PC-9 (cell line): ENCODE measurements at regions not wholly inside any gene's neighbourhood (a gene's known extent, or its start where the extent isn't known, plus 50 kb on each side); places are given as distances from the start of the nearest gene placed in this dataset.
A peak's percentile ranks its signal among the peaks of the same experiment; 100 is the strongest.

ENCODE experiments used
- BruUV-seq: library from RNA; stranded (reverse); fragments of 400-500 nt; replicated peaks from 2 replicates; lab custom pipeline; 2021; lab: Mats Ljungman, UMichigan
- CTCF ChIA-PET: fragments of 300-600 bp; sonication (Branson Sonifier 250); formaldehyde crosslinking; loops from one replicate; lab custom pipeline; 2022; ENCODE audit warnings: antibody characterized with exemption; lab: Charles Lee
- POLR2A ChIA-PET: fragments of 300-600 bp; sonication (Branson Sonifier 250); formaldehyde crosslinking; loops from one replicate; lab custom pipeline; 2022; ENCODE audit warnings: antibody characterized with exemption; ENCODE audit not compliant: unreplicated experiment; lab: Charles Lee
- DNase-seq, 2 experiments: peaks; one replicate each; pipeline versions ENCODE4 v3.0.0 to v3.0.0-alpha.2; 2015 to 2022; ENCODE audit warnings: mixed read lengths in 1 of 2
- H2AFZ ChIP-seq: fragments of 200-600 bp; sonication (generic); 2 replicates; pipeline ENCODE4 v1.8.1; 2017; ENCODE audit warnings: antibody characterized with exemption
- H3F3A ChIP-seq: fragments of 200-600 bp; sonication (generic); 2 replicates; pipeline ENCODE4 v1.8.1; 2017; ENCODE audit warnings: antibody characterized with exemption, mild to moderate bottlenecking, low read depth; ENCODE audit not compliant: insufficient read depth
- H3K27ac ChIP-seq: fragments of 200-600 bp; sonication (generic); 2 replicates; pipeline ENCODE4 v1.6.1; 2016; ENCODE audit warnings: mixed run types
- H3K27me3 ChIP-seq: fragments of 200-600 bp; sonication (generic); 2 replicates; pipeline ENCODE4 v1.6.1; 2016; ENCODE audit warnings: low read depth, mixed run types; ENCODE audit not compliant: insufficient read depth
- H3K36me3 ChIP-seq: fragments of 200-600 bp; sonication (generic); 2 replicates; pipeline ENCODE4 v1.6.1; 2016; ENCODE audit warnings: low read depth, mixed run types
- H3K4me1 ChIP-seq: fragments of 200-600 bp; sonication (generic); replicated peaks from 2 replicates; pipeline ENCODE4 v1.6.1; 2016; ENCODE audit warnings: mixed run types; ENCODE audit not compliant: insufficient read depth
- H3K4me2 ChIP-seq: fragments of 200-600 bp; sonication (generic); 2 replicates; pipeline ENCODE4 v1.6.1; 2017; ENCODE audit warnings: mixed run types
- H3K4me3 ChIP-seq: fragments of 200-600 bp; sonication (generic); 2 replicates; pipeline ENCODE4 v1.6.1; 2016; ENCODE audit warnings: mixed run types
- H3K79me2 ChIP-seq: fragments of 200-600 bp; sonication (generic); 2 replicates; pipeline ENCODE4 v1.6.1; 2017; ENCODE audit warnings: low read depth, mixed run types
- H3K9me2 ChIP-seq: fragments of 200-600 bp; sonication (generic); 2 replicates; pipeline ENCODE4 v1.8.1; 2017; ENCODE audit warnings: mild to moderate bottlenecking; ENCODE audit not compliant: insufficient read depth
- H3K9me3 ChIP-seq: fragments of 200-600 bp; sonication (generic); 2 replicates; pipeline ENCODE4 v1.8.1; 2016; ENCODE audit warnings: low read depth; ENCODE audit not compliant: insufficient read depth
- H4K20me1 ChIP-seq: fragments of 200-600 bp; sonication (generic); 2 replicates; pipeline ENCODE4 v1.8.1; 2017; ENCODE audit not compliant: insufficient read depth
- CTCF ChIP-seq: fragments of 200-600 bp; sonication (generic); conservative IDR thresholded peaks from 2 replicates; pipeline ENCODE4 v1.6.1; 2017; ENCODE audit warnings: mixed run types, antibody characterized with exemption, mild to moderate bottlenecking, moderate library complexity
- EZH2 ChIP-seq: fragments of 200-600 bp; sonication (generic); IDR thresholded peaks from 2 replicates; pipeline ENCODE4 v1.8.0; 2017; ENCODE audit warnings: antibody characterized with exemption, low read depth
- intact Hi-C: fragments of 100-400 bp; cut with micrococcal nuclease; formaldehyde crosslinking; loops from one replicate; pipeline ENCODE4 v1.10.0; 2022; ENCODE audit not compliant: unreplicated experiment

GRCh38 chr2:212871597-212871996 lies 279.8 kb downstream of the IKZF2 start:
- no peak overlapping the region for H3K4me2 ChIP-seq
- BruUV-seq = no TSS peak
- H4K20me1 ChIP-seq = no peaks in the 10 kb centered on the region
- no peak overlapping the region for H3K4me3 ChIP-seq
- POLR2A ChIA-PET = no interaction called here
- no peaks in the 10 kb centered on the region for H3K9me3 ChIP-seq
- CTCF ChIA-PET = no interaction called here
- no peak overlapping the region for H3K27ac ChIP-seq
- no peaks in the 10 kb centered on the region for H3K79me2 ChIP-seq
- peaks cover 13% of the 10 kb centered on the region for H3K4me1 ChIP-seq
- H3K36me3 ChIP-seq = no peaks in the 10 kb centered on the region
- H3K27me3 ChIP-seq = no peaks in the 10 kb centered on the region
- no peaks in the 10 kb centered on the region for H3K9me2 ChIP-seq
- no peaks in the 10 kb centered on the region for H3F3A ChIP-seq
- no peak for TF ChIP-seq CTCF
- no peak for TF ChIP-seq EZH2
- no peak for DNase-seq
- intact Hi-C loops = no loop called here
- no peak overlapping the region for H2AFZ ChIP-seq

GRCh38 chr2:212864186-212864585 lies 287.2 kb downstream of the IKZF2 start:
- H2AFZ ChIP-seq = no peak overlapping the region
- no peaks in the 10 kb centered on the region for H3K27me3 ChIP-seq
- H4K20me1 ChIP-seq = no peaks in the 10 kb centered on the region
- no peaks in the 10 kb centered on the region for H3F3A ChIP-seq
- no peak for DNase-seq
- no peak for TF ChIP-seq CTCF
- no peak for TF ChIP-seq EZH2
- no peaks in the 10 kb centered on the region for H3K9me2 ChIP-seq
- intact Hi-C loops = loop anchor here (5.0 kb wide), 2 partner anchors 48 to 373 kb away; no protein-coding TSS in a partner anchor
- H3K79me2 ChIP-seq = no peaks in the 10 kb centered on the region
- H3K9me3 ChIP-seq = peaks cover 14% of the 10 kb centered on the region; the same call in 1 of the 2 replicates
- POLR2A ChIA-PET = no interaction called here
- no peak overlapping the region for H3K4me2 ChIP-seq
- BruUV-seq = no TSS peak
- no peak overlapping the region for H3K27ac ChIP-seq
- CTCF ChIA-PET = no interaction called here
- no peaks in the 10 kb centered on the region for H3K36me3 ChIP-seq
- no peak overlapping the region for H3K4me3 ChIP-seq
- H3K4me1 ChIP-seq = no peaks in the 10 kb centered on the region

- TF ChIP-seq EZH2 = no peak
- peak; percentile 69 for TF ChIP-seq CTCF
- Histone ChIP-seq H3K79me2 (no peaks in the 10 kb centered on the region), H4K20me1 (no peaks in the 10 kb centered on the region), H3F3A (no peaks in the 10 kb centered on the region), H3K27me3 (no peaks in the 10 kb centered on the region), H3K4me2 (no peak overlapping the region), H3K4me3 (no peak overlapping the region), H3K9me3 (peaks cover 14% of the 10 kb centered on the region; the same call in 1 of the 2 replicates), H3K36me3 (no peaks in the 10 kb centered on the region), H2AFZ (no peak overlapping the region), H3K27ac (no peak overlapping the region), H3K4me1 (no peaks in the 10 kb centered on the region), H3K9me2 (no peaks in the 10 kb centered on the region)
- DNase-seq = peak; percentile 32 to 48
- ChIA-PET POLR2A (no interaction called here), CTCF (no interaction called here)
- no TSS peak for BruUV-seq
- intact Hi-C loops = loop anchor here (1.0 to 5.0 kb wide), 4 partner anchors 49 to 374 kb away; no protein-coding TSS in a partner anchor
These were observed 288.2 kb downstream of the IKZF2 start for GRCh38 chr2:212863185-212863588.
